Breast epithelium (tissue), 3 donors: ENCODE measurements at regions not wholly inside any gene's neighbourhood (a gene's known extent, or its start where the extent isn't known, plus 50 kb on each side); places are given as distances from the start of the nearest gene placed in this dataset.

Experiments
- POLR2A ChIP-seq: fragments of 450-650 bp; IDR thresholded peaks from one replicate; pipeline ENCODE4 v1.6.1; 2016; ENCODE audit warnings: antibody characterized with exemption, mild to moderate bottlenecking, moderate library complexity
- TF ChIP-seq, protein P1 (sequence below), 3 donors: fragments of 450-650 bp; IDR thresholded peaks; one replicate each; pipeline ENCODE4 v1.5.1; 2016 to 2017; ENCODE audit warnings: antibody characterized with exemption in 3 of 3, mild to moderate bottlenecking in 3 of 3, moderate library complexity in 3 of 3

DNA sequence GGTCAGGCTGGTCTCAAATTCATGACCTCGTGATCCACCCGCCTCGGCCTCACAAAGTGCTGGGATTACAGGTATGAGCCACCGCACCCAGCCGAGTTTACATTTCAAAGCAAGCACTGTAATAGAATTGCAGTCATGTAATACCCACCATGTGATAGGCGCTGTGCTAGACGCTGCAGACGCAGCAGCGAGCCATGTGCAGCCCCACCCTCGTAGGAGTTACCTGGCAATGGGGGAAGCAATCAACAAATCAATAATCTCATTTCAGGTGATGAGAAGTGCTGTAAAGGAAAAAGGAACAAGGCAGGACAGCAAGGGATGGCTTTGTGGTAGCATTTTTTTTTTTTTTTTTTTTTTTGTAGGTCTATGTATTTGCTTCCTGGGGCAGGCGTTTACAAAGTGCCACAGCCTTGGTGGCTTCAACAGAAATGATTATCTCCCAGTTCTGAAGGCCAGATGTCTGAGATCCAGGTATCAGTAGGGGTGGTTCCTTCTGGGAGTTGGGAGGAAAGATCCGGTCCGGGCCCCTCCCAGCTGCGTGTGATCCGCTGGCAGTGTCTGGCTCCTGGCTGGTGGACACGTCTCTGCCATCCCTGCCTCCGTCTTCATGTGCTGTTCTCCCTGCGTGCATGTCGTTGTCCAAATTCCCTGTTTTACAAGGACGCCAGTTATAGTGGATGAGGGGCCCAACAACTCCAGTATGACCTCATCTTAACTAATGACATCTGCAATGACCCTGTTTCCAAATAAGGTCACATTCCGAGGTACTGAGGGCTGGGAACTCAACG is 72.8 kb downstream of the TNFAIP2 start:
- TF ChIP-seq, protein P1, sequence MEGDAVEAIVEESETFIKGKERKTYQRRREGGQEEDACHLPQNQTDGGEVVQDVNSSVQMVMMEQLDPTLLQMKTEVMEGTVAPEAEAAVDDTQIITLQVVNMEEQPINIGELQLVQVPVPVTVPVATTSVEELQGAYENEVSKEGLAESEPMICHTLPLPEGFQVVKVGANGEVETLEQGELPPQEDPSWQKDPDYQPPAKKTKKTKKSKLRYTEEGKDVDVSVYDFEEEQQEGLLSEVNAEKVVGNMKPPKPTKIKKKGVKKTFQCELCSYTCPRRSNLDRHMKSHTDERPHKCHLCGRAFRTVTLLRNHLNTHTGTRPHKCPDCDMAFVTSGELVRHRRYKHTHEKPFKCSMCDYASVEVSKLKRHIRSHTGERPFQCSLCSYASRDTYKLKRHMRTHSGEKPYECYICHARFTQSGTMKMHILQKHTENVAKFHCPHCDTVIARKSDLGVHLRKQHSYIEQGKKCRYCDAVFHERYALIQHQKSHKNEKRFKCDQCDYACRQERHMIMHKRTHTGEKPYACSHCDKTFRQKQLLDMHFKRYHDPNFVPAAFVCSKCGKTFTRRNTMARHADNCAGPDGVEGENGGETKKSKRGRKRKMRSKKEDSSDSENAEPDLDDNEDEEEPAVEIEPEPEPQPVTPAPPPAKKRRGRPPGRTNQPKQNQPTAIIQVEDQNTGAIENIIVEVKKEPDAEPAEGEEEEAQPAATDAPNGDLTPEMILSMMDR (IDR thresholded peaks at IDR 0.05) = no peak
- no peak for TF ChIP-seq POLR2A
